B cell (primary cell): ENCODE measurements at regions not wholly inside any gene's neighbourhood (a gene's known extent, or its start where the extent isn't known, plus 50 kb on each side); places are given as distances from the start of the nearest gene placed in this dataset.

Source experiments
- EZH2 ChIP-seq: IDR thresholded peaks from 2 replicates; pipeline ENCODE4 v1.6.1; 2012; ENCODE audit warnings: borderline replicate concordance, low read depth, mild to moderate bottlenecking, moderate library complexity, low read length; ENCODE audit not compliant: insufficient read depth, poor library complexity, severe bottlenecking
- TF ChIP-seq, protein P1 (sequence below): fragments of 200-600 bp; IDR thresholded peaks from one replicate; pipeline ENCODE4 v1.8.0; 2022; ENCODE audit warnings: antibody characterized with exemption, mild to moderate bottlenecking

DNA sequence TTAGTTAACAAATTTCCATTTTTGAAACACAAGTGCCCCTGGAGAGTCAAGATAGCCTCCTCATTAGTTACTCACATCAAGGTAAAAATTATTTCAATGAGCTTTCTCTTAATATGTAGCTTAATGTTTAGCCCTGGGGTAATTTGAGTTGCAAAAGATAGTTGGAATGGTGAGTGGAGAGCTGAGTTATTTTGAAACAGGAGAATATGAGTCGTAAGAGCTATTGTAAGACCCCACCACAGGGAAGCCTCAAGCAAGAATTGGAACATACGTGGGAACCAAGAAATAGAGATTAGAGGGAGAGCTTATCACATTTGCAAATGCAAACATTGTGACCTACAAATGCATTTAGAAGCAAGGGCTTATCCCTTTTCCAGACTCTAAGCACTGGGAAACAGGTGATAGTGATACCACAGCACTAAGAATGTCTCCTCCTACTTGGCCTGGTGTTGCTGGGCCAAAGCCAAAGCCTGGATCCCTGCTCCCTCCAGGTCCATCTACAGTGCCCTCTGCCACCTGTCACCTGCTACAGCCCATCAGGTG is 635.1 kb downstream of the PTPRC start:
- TF ChIP-seq, protein P1, sequence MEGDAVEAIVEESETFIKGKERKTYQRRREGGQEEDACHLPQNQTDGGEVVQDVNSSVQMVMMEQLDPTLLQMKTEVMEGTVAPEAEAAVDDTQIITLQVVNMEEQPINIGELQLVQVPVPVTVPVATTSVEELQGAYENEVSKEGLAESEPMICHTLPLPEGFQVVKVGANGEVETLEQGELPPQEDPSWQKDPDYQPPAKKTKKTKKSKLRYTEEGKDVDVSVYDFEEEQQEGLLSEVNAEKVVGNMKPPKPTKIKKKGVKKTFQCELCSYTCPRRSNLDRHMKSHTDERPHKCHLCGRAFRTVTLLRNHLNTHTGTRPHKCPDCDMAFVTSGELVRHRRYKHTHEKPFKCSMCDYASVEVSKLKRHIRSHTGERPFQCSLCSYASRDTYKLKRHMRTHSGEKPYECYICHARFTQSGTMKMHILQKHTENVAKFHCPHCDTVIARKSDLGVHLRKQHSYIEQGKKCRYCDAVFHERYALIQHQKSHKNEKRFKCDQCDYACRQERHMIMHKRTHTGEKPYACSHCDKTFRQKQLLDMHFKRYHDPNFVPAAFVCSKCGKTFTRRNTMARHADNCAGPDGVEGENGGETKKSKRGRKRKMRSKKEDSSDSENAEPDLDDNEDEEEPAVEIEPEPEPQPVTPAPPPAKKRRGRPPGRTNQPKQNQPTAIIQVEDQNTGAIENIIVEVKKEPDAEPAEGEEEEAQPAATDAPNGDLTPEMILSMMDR: no peak
- no peak for TF ChIP-seq EZH2
